HepG2 (cell line): ENCODE measurements at regions not wholly inside any gene's neighbourhood (a gene's known extent, or its start where the extent isn't known, plus 50 kb on each side); places are given as distances from the start of the nearest gene placed in this dataset.

ENCODE experiments used
- ATAC-seq: fragments of 200-7000 bp; cut with Tn5 transposase; 3 replicates; pipeline ENCODE4 v1.9.1; 2020; ENCODE audit warnings: mild to moderate bottlenecking, moderate library complexity
- BruUV-seq: library from RNA; stranded (reverse); fragments of 400-500 nt; replicated peaks from 2 replicates; lab custom pipeline; 2021; lab: Mats Ljungman, UMichigan
- CTCF ChIA-PET: fragments of 300-600 bp; formaldehyde crosslinking; extraction: SDS; loops from one replicate; lab custom pipeline; 2021; ENCODE audit warnings: low total read pairs, inconsistent platforms, low intra/inter-chr PET ratio; lab: Yijun Ruan, JAX
- POLR2A ChIA-PET: fragments of 350-600 bp; sonication (Branson Sonifier 250); formaldehyde crosslinking; loops from one replicate; lab custom pipeline; 2020; ENCODE audit warnings: antibody characterized with exemption, inconsistent platforms; lab: Yijun Ruan, JAX
- DNase-seq: peaks from one replicate; pipeline ENCODE4 v3.0.0-alpha.2; 2015; ENCODE audit warnings: low spot score
- FAIRE-seq: peaks from 3 replicates; lab custom pipeline; 2011; peaks lifted over from hg19 to GRCh38; lab: Jason Lieb, UNC
- H2AFZ ChIP-seq: one replicate; pipeline ENCODE4 v1.6.1; 2011; ENCODE audit warnings: low read length, inconsistent platforms
- H3K27ac ChIP-seq: fragments of 300-600 bp; 3 replicates; pipeline ENCODE4 v1.8.0; 2011; ENCODE audit warnings: mixed run types, mild to moderate bottlenecking, mixed read lengths, low read length, inconsistent platforms; ENCODE audit not compliant: insufficient read depth; ENCODE audit errors: extremely low read length
- H3K27me3 ChIP-seq, 2 experiments: fragments of 200-600 bp in 1 of 2; 2 replicates in 1 of 2; 3 replicates in 1 of 2; pipeline versions ENCODE4 v1.6.0 to v1.8.0; 2011; ENCODE audit warnings: low read length in 2 of 2, mild to moderate bottlenecking in 2 of 2, moderate library complexity in 2 of 2, inconsistent platforms in 1 of 2; ENCODE audit not compliant: insufficient read depth in 2 of 2, control insufficient read depth in 1 of 2
- H3K36me3 ChIP-seq, 2 experiments: fragments of 200-600 bp in 1 of 2; replicated peaks in 1 of 2; 2 replicates in 1 of 2; 3 replicates in 1 of 2; pipeline versions ENCODE4 v1.5.1 to v1.8.0; 2011; ENCODE audit warnings: low read length in 2 of 2, inconsistent platforms in 1 of 2; ENCODE audit not compliant: insufficient read depth in 2 of 2, control insufficient read depth in 1 of 2
- H3K4me1 ChIP-seq: 2 replicates; pipeline ENCODE4 v1.5.1; 2012; ENCODE audit warnings: low read length, inconsistent platforms; ENCODE audit not compliant: insufficient read depth
- H3K4me2 ChIP-seq: 2 replicates; pipeline ENCODE4 v1.6.0; 2011; ENCODE audit warnings: low read depth, low read length, inconsistent platforms
- H3K4me3 ChIP-seq, 3 experiments: fragments of 200-600 bp in 1 of 3; sonication (generic), shearing (Covaris generic) in 1 of 3; replicated peaks in 1 of 3; 2 replicates each; pipeline ENCODE4 v1.5.1; 2011 to 2016; ENCODE audit warnings: low read length in 3 of 3, inconsistent platforms in 2 of 3, low read depth in 2 of 3, mild to moderate bottlenecking in 2 of 3, control low read depth in 1 of 3, mixed read lengths in 1 of 3; ENCODE audit not compliant: insufficient read depth in 1 of 3
- H3K79me2 ChIP-seq: one replicate; pipeline ENCODE4 v1.6.1; 2011; ENCODE audit warnings: low read length, inconsistent platforms; ENCODE audit not compliant: insufficient read depth
- H3K9ac ChIP-seq: 2 replicates; pipeline ENCODE4 v1.6.0; 2011; ENCODE audit warnings: mild to moderate bottlenecking, low read depth, low read length, inconsistent platforms; ENCODE audit not compliant: insufficient read depth
- H3K9me3 ChIP-seq: 2 replicates; pipeline ENCODE4 v1.5.1; 2012; ENCODE audit warnings: mild to moderate bottlenecking, low read length
- H4K20me1 ChIP-seq: 2 replicates; pipeline ENCODE4 v1.6.0; 2011; ENCODE audit warnings: inconsistent platforms, mild to moderate bottlenecking, low read length, moderate library complexity; ENCODE audit not compliant: insufficient read depth
- CENPX ChIP-seq: sonication (generic); formaldehyde crosslinking; IDR thresholded peaks from 2 replicates; pipeline ENCODE4 v1.9.0; 2021; ENCODE audit warnings: mild to moderate bottlenecking, missing genetic modification reagents, moderate library complexity
- GPBP1L1 ChIP-seq: sonication (generic); formaldehyde crosslinking; IDR thresholded peaks from 2 replicates; pipeline ENCODE4 v1.5.0; 2020; ENCODE audit warnings: mild to moderate bottlenecking, missing genetic modification reagents
- HINFP ChIP-seq: sonication (generic); formaldehyde crosslinking; IDR thresholded peaks from 2 replicates; pipeline ENCODE4 v1.4.0; 2020; ENCODE audit warnings: low read depth, mild to moderate bottlenecking, missing genetic modification reagents
- JUN ChIP-seq: sonication (generic); formaldehyde crosslinking; IDR thresholded peaks from 2 replicates; pipeline ENCODE4 v1.4.0; 2020; ENCODE audit warnings: mild to moderate bottlenecking, missing genetic modification reagents
- MYC ChIP-seq: sonication (generic); formaldehyde crosslinking; IDR thresholded peaks from 2 replicates; pipeline ENCODE4 v1.9.0; 2021; ENCODE audit warnings: missing genetic modification reagents, borderline replicate concordance
- MYPOP ChIP-seq: sonication (generic); formaldehyde crosslinking; IDR thresholded peaks from 2 replicates; pipeline ENCODE4 v1.8.1; 2023; ENCODE audit warnings: mild to moderate bottlenecking, moderate library complexity, missing genetic modification reagents
- SOX6 ChIP-seq, 2 experiments: fragments of 450-650 bp in 1 of 2; sonication (generic) in 1 of 2; formaldehyde crosslinking in 1 of 2; IDR thresholded peaks; 2 replicates each; pipeline versions ENCODE4 v1.4.0 to v1.6.1; 2017 to 2020; ENCODE audit warnings: antibody characterized with exemption in 1 of 2, mild to moderate bottlenecking in 1 of 2, missing genetic modification reagents in 1 of 2
- ZBTB3 ChIP-seq: sonication (generic); formaldehyde crosslinking; IDR thresholded peaks from 2 replicates; pipeline ENCODE4 v1.4.0; 2020; ENCODE audit warnings: low read depth, mild to moderate bottlenecking, moderate library complexity, missing genetic modification reagents, borderline replicate concordance
- ZNF547 ChIP-seq: sonication (generic); formaldehyde crosslinking; IDR thresholded peaks from 2 replicates; pipeline ENCODE4 v1.5.1; 2020; ENCODE audit warnings: mild to moderate bottlenecking, missing genetic modification reagents
- ZNF580 ChIP-seq: IDR thresholded peaks from 2 replicates; pipeline ENCODE4 v1.6.1; 2016; ENCODE audit warnings: low read depth, borderline replicate concordance
- ZNF709 ChIP-seq: sonication (generic); formaldehyde crosslinking; IDR thresholded peaks from 2 replicates; pipeline ENCODE4 v1.5.0; 2020; ENCODE audit warnings: mild to moderate bottlenecking, missing genetic modification reagents
- WGBS: methylation state at CpG from one replicate; pipeline ENCODE4 v1.1.6; 2017; ENCODE audit warnings: low lambda C conversion rate; 5-methylcytosine and 5-hydroxymethylcytosine counted together
- in situ Hi-C: cut with HindIII; loops from 2 replicates; pipeline ENCODE4 v1.10.0; 2017; ENCODE audit warnings: low pct_unique_long_range_greater_than_20kb; ENCODE audit not compliant: extremely low pct_ligation_motif_present
- intact Hi-C: fragments of 100-400 bp; cut with micrococcal nuclease; formaldehyde crosslinking; loops from one replicate; pipeline ENCODE4 v1.10.0; 2022; ENCODE audit not compliant: unreplicated experiment

GRCh38 chr3:107928084-107928445 lies 162.8 kb downstream of the CD47 start:
- H3K27me3 ChIP-seq = peaks cover 4 to 21% of the 10 kb centered on the region in 2 experiments; a peak in 4 of 5 replicates
- peaks cover 6% of the 10 kb centered on the region; the same call in 1 of the 2 replicates for H3K4me1 ChIP-seq
- no peak overlapping the region for H3K9ac ChIP-seq
- FAIRE-seq (no peak), DNase-seq (no peak), ATAC-seq (peak; percentile 39)
- H3K27ac ChIP-seq = no peak overlapping the region
- peak overlapping the region in 2 of 3 experiments; percentile 57 to 63; a peak in 4 of 6 replicates for H3K4me3 ChIP-seq
- intact Hi-C loops (loop anchor here (5.0 to 10.0 kb wide), 2 partner anchors 73 to 266 kb away; no protein-coding TSS in a partner anchor), in situ Hi-C loops (no loop called here)
- H3K4me2 ChIP-seq = peak overlapping the region; percentile 89
- no peaks in the 10 kb centered on the region for H3K36me3 ChIP-seq
- H3K79me2 ChIP-seq = no peaks in the 10 kb centered on the region
- WGBS = 10% methylated on average over 8 of the region's 8 CpGs
- no peak overlapping the region for H2AFZ ChIP-seq
- H3K9me3 ChIP-seq = no peaks in the 10 kb centered on the region
- no TSS peak for BruUV-seq
- ChIA-PET POLR2A (no interaction called here), CTCF (interaction anchor here (1.1 to 1.5 kb wide), 6 partner anchors 72 to 692 kb away, joined by 3 to 6 read pairs (median 5); no protein-coding TSS in a partner anchor)
- no peaks in the 10 kb centered on the region for H4K20me1 ChIP-seq
- TF ChIP-seq CENPX = no peak
- TF ChIP-seq ZNF709 (CRISPR knock-in tag) = 0 out of 2 replicates have a peak, but pooled peaks have one; percentile 3

- Histone ChIP-seq H3K4me1 (peaks cover 6% of the 10 kb centered on the region; the same call in 1 of the 2 replicates), H3K27ac (no peak overlapping the region), H3K9ac (no peak overlapping the region), H4K20me1 (no peaks in the 10 kb centered on the region), H2AFZ (no peak overlapping the region), H3K4me2 (peak overlapping the region; percentile 89), H3K27me3 (peaks cover 4 to 21% of the 10 kb centered on the region in 2 experiments; a peak in 4 of 5 replicates), H3K9me3 (no peaks in the 10 kb centered on the region), H3K4me3 (peak overlapping the region; percentile 55 to 63 (median 57)), H3K79me2 (no peaks in the 10 kb centered on the region), H3K36me3 (no peaks in the 10 kb centered on the region)
- ATAC-seq (peak; percentile 100), FAIRE-seq (peak; percentile 21), DNase-seq (peak; percentile 66)
- CTCF ChIA-PET = interaction anchor here (0.7 to 1.5 kb wide), 7 partner anchors 72 to 692 kb away, joined by 3 to 6 read pairs (median 5); no protein-coding TSS in a partner anchor
- BruUV-seq = no TSS peak
- POLR2A ChIA-PET = no interaction called here
- intact Hi-C loops = loop anchor here (1.0 to 10.0 kb wide), 4 partner anchors 73 to 691 kb away; no protein-coding TSS in a partner anchor
- 7% methylated on average over 33 of the region's 55 CpGs for WGBS
- in situ Hi-C loops = no loop called here
- TF ChIP-seq ZNF547 (CRISPR knock-in tag) (0 out of 2 replicates have a peak, but pooled peaks have one; percentile 24), MYC (CRISPR knock-in tag) (peak; percentile 52; the same call in 1 of the 2 replicates), ZBTB3 (CRISPR knock-in tag) (no peak), MYPOP (peak; percentile 49; the same call in 1 of the 2 replicates), ZNF580 (CRISPR knock-in tag) (no peak), JUN (CRISPR knock-in tag) (peak; percentile 28; the same call in 1 of the 2 replicates), HINFP (no peak), GPBP1L1 (CRISPR knock-in tag) (no peak), SOX6 (IDR thresholded peaks at IDR 0.05) (no peak), SOX6 (CRISPR knock-in tag; IDR thresholded peaks at IDR 0.05) (peak; percentile 36; the same call in 1 of the 2 replicates)
Observed at GRCh38 chr3:107927361-107928083, 163.3 kb downstream of the CD47 start.
